ENCODE measurements at regions not wholly inside any gene's neighbourhood (a gene's known extent, or its start where the extent isn't known, plus 50 kb on each side); places are given as distances from the start of the nearest gene placed in this dataset.

DNA sequence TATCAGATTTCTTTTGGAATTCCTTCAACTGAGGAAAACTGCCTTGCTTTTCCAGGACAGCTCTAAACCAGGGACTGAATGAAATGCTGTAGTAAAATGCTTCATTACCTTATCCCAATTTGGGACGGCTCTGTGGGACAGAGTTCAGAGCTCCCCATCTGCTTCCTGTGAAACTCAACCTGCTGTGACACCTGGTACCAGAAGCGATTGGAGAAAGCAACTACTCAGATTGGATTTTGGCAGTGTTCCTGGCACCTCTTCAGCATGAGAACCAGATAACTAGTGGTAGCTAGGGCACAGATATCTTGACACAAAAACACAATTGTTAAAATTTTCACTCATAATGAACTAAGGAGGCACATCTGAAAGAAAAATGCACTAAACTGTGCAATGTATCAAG, 539.1 kb downstream of the SI start:
- no peak for DNase-seq

DNA sequence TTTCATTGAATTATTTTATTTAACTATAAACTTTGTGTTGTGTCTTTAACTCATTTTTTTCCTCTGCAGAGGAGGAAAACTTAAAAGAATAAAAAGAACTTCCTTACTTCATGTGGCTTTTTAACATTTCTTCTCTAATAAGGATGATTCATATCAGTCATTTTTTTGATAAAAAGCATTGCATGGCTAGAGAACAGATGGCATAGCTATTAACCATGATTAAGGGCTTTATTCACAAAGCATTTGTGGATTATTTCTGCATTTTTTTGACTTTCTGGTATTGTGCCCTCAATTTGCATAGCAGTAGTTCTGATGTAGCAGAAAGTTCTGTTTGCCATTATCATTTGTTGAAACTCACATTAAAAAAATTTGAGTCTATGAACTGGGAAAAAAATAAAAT, 540.8 kb downstream of the SI start:
- DNase-seq = no peak

- DNase-seq = no peak
These were observed 545.0 kb downstream of the SI start for GRCh38 chr3:164533275-164533674.

DNA sequence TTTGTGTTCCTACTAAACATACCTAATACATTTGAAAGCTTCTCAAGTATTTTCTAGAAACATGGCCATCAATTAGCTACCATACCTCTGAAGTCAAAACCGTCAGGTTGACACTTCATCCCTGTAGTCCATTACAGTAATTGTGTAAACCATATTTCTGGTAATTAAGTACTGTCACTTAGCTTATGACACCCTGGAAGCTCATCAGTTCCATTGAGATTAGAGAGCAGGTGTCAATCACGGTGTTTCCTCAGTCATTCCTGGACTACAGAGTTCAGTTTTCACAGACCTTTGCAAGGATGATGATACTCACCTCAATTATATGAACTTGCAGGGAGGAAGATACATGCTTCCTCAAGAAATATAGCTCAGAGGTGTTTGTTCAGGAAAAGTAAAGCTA, 552.0 kb downstream of the SI start:
- DNase-seq = no peak

DNA sequence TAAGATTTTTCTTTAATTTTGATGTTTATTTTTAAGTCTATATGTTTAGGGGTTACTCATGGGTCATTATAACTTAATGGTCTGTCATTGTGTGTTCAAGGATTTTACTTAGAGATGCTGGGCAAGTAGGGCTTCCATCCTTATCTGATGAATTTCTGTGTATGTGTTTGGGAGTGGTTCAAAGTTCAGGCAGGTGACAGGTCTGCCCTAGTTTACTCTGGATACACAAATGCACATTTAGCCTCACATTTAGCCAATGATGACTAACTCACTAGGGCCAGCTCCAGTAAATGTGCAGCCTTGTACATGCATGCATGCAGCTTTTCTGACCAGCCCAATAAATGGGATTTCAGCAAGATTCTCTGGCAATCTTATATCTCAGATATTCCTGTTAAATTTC, 554.1 kb downstream of the SI start:
- DNase-seq = no peak

- DNase-seq = no peak
These were observed 556.1 kb downstream of the SI start for GRCh38 chr3:164522073-164522763.

GRCh38 chr3:164521644-164522043, 556.7 kb downstream of the SI start:
- no peak for DNase-seq

DNA sequence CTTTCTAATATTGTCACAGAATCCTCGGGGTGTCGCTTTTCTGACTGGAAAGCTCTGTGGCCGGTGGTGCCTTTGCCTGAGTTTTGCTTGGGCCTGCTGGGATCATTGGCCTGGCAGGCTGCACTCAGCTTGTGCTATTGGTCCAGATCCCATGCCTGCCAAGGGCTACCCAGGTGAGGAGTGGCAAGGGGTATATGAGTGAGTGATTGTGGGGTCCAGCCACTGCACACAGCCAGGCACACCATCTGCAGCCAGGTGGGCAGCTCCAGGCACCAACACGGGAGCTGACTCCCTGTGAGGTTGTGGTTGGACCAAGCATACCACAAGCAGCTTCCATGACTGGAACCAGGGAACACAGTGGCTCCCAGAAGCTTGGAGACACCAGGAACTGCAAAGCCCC, 557.2 kb downstream of the SI start:
- DNase-seq = no peak

GRCh38 chr3:164515256-164515655, 563.0 kb downstream of the SI start:
- DNase-seq = no peak

DNA sequence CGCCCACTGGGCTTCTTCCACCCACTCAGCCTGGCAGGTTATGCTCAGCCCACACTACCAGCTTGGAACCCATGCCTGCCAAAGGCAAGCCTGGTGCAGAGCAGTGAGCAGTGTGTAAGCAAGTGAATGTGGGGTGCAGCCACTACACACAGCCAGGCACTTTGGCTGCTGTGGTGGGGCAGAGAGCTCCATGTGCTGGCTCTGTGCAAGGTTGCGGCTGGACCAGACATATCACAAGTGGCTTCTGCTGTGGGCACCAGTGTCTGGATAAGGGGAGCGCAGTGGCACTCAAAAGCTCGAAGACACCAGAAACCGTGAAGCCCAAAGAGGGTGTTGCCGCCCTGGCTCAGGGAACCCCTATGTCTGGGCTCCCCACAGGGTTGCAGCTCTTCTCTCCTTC, 563.7 kb downstream of the SI start:
- no peak for DNase-seq

GRCh38 chr3:164507886-164508285, 570.4 kb downstream of the SI start:
- DNase-seq = no peak

- DNase-seq = no peak
These were observed 579.4 kb downstream of the SI start for GRCh38 chr3:164498917-164499316.

DNA sequence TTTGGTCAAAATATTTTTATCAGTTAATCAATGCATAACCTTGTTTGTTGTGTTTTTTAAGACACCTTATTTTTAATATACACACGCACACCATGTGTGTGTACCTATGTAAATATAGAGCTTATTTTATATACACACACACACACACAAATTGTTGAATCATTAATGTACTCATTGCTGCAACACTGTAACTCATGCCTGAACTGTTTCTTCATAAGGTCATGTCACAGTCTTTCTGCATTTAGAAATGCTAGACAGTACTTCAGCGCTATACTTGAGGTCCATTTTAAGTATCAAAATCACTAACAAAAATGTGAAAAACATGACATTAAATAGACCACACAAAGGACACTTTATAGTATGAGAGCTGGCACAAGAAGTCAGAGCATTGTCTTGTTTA, 589.4 kb downstream of the SI start:
- DNase-seq = no peak

GRCh38 chr3:164486150-164486549, 592.1 kb downstream of the SI start:
- no peak for DNase-seq

DNA sequence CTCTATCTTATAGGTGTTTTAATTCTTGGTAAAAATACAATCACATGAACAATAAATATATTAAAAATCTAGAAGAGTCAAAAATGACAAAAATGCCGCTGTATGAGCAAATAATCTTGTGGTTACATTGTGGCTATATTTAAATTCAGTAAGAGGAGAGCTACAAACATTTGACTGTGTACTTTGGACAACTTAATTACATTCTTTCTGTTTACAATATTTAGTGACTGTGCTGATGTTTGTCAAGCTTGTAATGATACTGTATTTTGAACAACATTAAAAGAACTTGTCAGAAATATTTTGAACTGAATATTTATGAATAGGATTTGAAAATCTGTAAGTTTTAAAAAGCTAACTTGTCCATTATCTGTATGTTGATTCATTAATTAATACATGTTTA, 598.3 kb downstream of the SI start:
- DNase-seq = no peak

DNA sequence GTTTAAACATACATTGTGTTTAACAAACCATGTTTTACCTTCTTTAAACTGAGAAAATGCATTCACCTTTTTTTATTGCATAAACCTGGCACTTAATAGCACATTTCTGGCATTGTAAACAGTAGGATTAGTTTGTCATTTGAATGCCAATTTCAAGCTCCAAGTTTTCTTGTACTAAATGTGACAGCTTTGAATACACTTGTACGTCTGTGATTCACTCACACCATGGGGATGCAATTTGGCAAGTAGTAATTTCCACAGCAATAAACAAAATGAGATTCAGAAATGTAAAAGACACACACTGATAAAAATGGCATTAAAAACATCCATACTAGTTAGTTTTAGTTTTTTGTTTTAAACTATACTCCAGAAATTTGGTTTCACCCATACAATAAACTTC, 598.9 kb downstream of the SI start:
- no peak for DNase-seq

DNA sequence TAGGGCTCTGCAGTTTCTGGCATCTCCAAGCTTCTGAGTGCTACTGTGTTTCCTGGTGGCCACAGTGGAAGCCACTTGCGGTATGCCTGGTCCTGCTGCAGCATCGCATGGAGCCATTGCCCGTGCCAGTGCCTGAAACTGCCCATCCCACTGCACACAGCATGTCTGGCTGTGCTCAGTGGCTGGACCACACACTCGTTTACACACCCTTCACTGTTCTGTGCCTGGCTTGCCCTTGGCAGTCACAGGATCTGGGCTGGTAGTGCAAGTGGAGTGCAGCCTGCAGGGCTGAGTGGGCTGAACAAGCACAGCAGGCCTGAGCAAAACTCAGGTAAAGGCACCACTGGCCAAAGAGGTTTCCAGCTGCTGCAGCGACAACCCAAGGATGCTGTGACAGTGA, 600.0 kb downstream of the SI start:
- DNase-seq = no peak

- DNase-seq = no peak
These were observed 600.9 kb downstream of the SI start for GRCh38 chr3:164477403-164477802.

- no peak for DNase-seq
These were observed 601.7 kb downstream of the SI start for GRCh38 chr3:164476631-164477030.

- no peak for DNase-seq
These were observed 607.8 kb downstream of the SI start for GRCh38 chr3:164470471-164470870.

- no peak for DNase-seq
These were observed 610.2 kb downstream of the SI start for GRCh38 chr3:164468055-164468454.

DNA sequence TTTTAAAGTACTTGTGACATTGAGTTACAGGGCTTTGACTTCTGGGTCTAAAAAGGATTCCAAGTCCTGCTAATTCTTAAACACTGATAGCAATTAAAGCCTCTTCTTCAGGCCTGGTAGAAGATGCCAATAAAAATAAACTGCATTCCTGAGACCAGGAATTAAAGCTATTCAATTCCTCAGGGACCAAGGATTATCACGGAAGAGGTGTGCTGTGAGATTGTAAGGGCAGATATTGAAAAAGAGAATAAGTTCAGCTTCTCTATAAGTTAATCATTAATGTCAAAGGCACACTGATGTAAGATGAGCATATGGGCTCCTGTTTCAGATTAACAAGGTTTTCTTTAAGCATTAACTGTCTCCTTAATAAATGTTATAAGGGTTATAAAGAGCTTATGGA, 611.3 kb downstream of the SI start:
- DNase-seq = no peak

- DNase-seq = no peak
These were observed 613.1 kb downstream of the SI start for GRCh38 chr3:164465172-164465571.

DNA sequence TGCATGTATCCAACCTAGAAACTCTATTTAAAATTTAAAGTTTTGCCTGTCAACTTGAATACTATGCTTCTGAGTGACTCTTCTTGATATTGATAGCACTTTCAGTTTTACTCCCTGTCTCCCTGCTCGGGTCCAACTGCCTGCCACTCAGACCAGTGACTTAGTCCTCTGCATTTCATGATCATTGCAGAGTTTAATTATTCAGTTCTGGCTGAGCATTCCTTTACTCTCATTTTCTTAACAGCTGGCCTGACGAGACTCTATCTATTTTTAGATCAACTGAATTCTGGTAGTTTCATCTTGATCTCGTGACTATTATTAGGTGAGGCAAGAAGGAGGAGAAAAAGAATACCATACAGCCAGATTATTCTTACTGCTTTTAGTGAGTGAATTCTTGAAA, 617.4 kb downstream of the SI start:
- DNase-seq = no peak

DNA sequence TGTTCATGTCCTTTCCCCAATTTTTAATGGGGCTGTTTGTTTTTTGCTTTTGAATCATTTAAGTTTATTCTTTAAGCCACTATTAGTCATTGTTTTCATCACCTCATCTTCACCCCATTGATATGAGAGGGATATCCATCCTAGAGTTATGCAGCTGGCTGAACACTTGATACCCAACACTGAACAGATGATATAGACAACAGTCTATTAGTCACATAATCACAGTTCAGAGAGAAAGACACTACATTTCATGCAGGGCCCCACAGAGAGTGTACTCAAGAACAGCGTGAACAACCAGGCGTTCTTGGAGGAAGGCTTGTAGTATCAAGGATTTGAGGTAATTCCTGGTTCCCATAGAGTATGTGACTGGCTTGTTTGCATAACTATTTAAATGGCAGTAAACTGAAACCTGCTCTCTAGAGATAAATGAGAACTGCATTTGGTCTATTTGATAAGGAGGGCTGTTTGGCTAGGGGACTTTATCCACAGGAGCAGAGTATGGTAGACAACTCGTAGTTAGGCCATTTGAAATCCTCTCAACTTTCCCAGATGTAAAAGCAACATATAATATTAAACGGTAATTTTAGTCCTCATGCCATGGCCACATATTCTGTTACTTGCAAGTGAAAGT, 618.7 kb downstream of the SI start:
- DNase-seq = no peak

Measured in suppressor macrophage treated with lipopolysaccharide for 4 hours (primary cell).